ENCODE measurements at regions not wholly inside any gene's neighbourhood (a gene's known extent, or its start where the extent isn't known, plus 50 kb on each side); places are given as distances from the start of the nearest gene placed in this dataset.

- Histone ChIP-seq H3K4me1 (no peaks in the 10 kb centered on the region), H3K27me3 (ENCODE audit: low read depth) (no peaks in the 10 kb centered on the region)
- no peak for DNase-seq (ENCODE audit: low spot score in 2 of 2)
Measured at GRCh38 chr2:45083175-45083574, 73.9 kb upstream of the SIX2 start.

GRCh38 chr2:45074713-45075112 lies 65.5 kb upstream of the SIX2 start:
- Histone ChIP-seq H3K36me3 (replicated peaks) (no peaks in the 10 kb centered on the region), H3K27me3 (ENCODE audit: low read depth) (0 out of 2 replicates have a peak, but pooled peaks cover 5% of the 10 kb centered on the region), H3K4me3 (no peak overlapping the region), H3K4me1 (no peaks in the 10 kb centered on the region), H3K9me3 (no peaks in the 10 kb centered on the region)
- DNase-seq (ENCODE audit: low spot score in 2 of 2), result no peak
- in situ Hi-C loops (cut with MboI; ENCODE audit: low sequenced_read_pairs), result no loop called here

More at GRCh38 chr2:45083175-45083574, 73.9 kb upstream of the SIX2 start:
- H3K9me3 ChIP-seq, result no peaks in the 10 kb centered on the region
- in situ Hi-C loops (cut with MboI; ENCODE audit: low sequenced_read_pairs), result no loop called here
- no peak overlapping the region for H3K4me3 ChIP-seq
- no peaks in the 10 kb centered on the region for H3K36me3 ChIP-seq (replicated peaks)

GRCh38 chr2:45072862-45073237 lies 63.6 kb upstream of the SIX2 start:
- no peaks in the 10 kb centered on the region for H3K4me1 ChIP-seq
- H3K9me3 ChIP-seq, result no peaks in the 10 kb centered on the region
- no peaks in the 10 kb centered on the region for H3K36me3 ChIP-seq (replicated peaks)
- no peak for DNase-seq (ENCODE audit: low spot score in 2 of 2)
- in situ Hi-C loops (cut with MboI; ENCODE audit: low sequenced_read_pairs), result no loop called here
- H3K27me3 ChIP-seq (ENCODE audit: low read depth), result peaks cover 9% of the 10 kb centered on the region
- no peak overlapping the region for H3K4me3 ChIP-seq

- H3K4me1 ChIP-seq, result no peaks in the 10 kb centered on the region
- in situ Hi-C loops (cut with MboI; ENCODE audit: low sequenced_read_pairs), result no loop called here
- no peaks in the 10 kb centered on the region for H3K9me3 ChIP-seq
- H3K27me3 ChIP-seq (ENCODE audit: low read depth), result peaks cover 14% of the 10 kb centered on the region
- H3K4me3 ChIP-seq, result no peak overlapping the region
- H3K36me3 ChIP-seq (replicated peaks), result no peaks in the 10 kb centered on the region
- no peak for DNase-seq (ENCODE audit: low spot score in 2 of 2)
Measured at GRCh38 chr2:45072064-45072861, 63.0 kb upstream of the SIX2 start.

GRCh38 chr2:45070113-45070652 lies 60.9 kb upstream of the SIX2 start:
- H3K36me3 ChIP-seq (replicated peaks), result no peaks in the 10 kb centered on the region
- peak; percentile 27 to 45 for DNase-seq (ENCODE audit: low spot score in 2 of 2)
- H3K4me3 ChIP-seq, result no peak overlapping the region
- H3K27me3 ChIP-seq (ENCODE audit: low read depth), result peaks cover 14% of the 10 kb centered on the region
- no peaks in the 10 kb centered on the region for H3K9me3 ChIP-seq
- H3K4me1 ChIP-seq, result no peaks in the 10 kb centered on the region
- in situ Hi-C loops (cut with MboI; ENCODE audit: low sequenced_read_pairs), result no loop called here

- Histone ChIP-seq H3K4me1 (no peaks in the 10 kb centered on the region), H3K27me3 (ENCODE audit: low read depth) (peaks cover 14% of the 10 kb centered on the region), H3K36me3 (replicated peaks) (no peaks in the 10 kb centered on the region), H3K4me3 (no peak overlapping the region), H3K9me3 (no peaks in the 10 kb centered on the region)
- in situ Hi-C loops (cut with MboI; ENCODE audit: low sequenced_read_pairs), result no loop called here
- no peak for DNase-seq (ENCODE audit: low spot score in 2 of 2)
Measured at GRCh38 chr2:45069684-45070083, 60.4 kb upstream of the SIX2 start.

GRCh38 chr2:45068571-45069140 lies 59.4 kb upstream of the SIX2 start:
- H3K27me3 ChIP-seq (ENCODE audit: low read depth), result peaks cover 14% of the 10 kb centered on the region
- H3K4me3 ChIP-seq, result no peak overlapping the region
- in situ Hi-C loops (cut with MboI; ENCODE audit: low sequenced_read_pairs), result no loop called here
- no peaks in the 10 kb centered on the region for H3K9me3 ChIP-seq
- no peaks in the 10 kb centered on the region for H3K4me1 ChIP-seq
- DNase-seq (ENCODE audit: low spot score in 2 of 2), result no peak
- H3K36me3 ChIP-seq (replicated peaks), result no peaks in the 10 kb centered on the region

- DNase-seq (ENCODE audit: low spot score in 2 of 2), result peak in 1 of 2 experiments; percentile 16
- in situ Hi-C loops (cut with MboI; ENCODE audit: low sequenced_read_pairs), result no loop called here
- H3K9me3 ChIP-seq, result no peaks in the 10 kb centered on the region
Measured at GRCh38 chr2:45067859-45068570, 58.8 kb upstream of the SIX2 start.

More at GRCh38 chr2:45067859-45068570, 58.8 kb upstream of the SIX2 start:
- H3K4me1 ChIP-seq, result no peaks in the 10 kb centered on the region
- H3K27me3 ChIP-seq (ENCODE audit: low read depth), result peaks cover 14% of the 10 kb centered on the region
- no peak overlapping the region for H3K4me3 ChIP-seq
- no peaks in the 10 kb centered on the region for H3K36me3 ChIP-seq (replicated peaks)
